HFFc6 (cell line): ENCODE measurements at regions not wholly inside any gene's neighbourhood (a gene's known extent, or its start where the extent isn't known, plus 50 kb on each side); places are given as distances from the start of the nearest gene placed in this dataset.

Source experiments
- DNase-seq: peaks from one replicate; pipeline ENCODE4 v3.0.0-alpha.2; 2018
- H3K27ac Mint-ChIP-seq: 2 replicates; pipeline ENCODE4 v1.8.0; 2020; ENCODE audit warnings: mild to moderate bottlenecking, mixed read lengths
- H3K27me3 Mint-ChIP-seq: 2 replicates; pipeline ENCODE4 v1.8.0; 2021; ENCODE audit warnings: mild to moderate bottlenecking, moderate library complexity, mixed read lengths; ENCODE audit not compliant: insufficient read depth
- H3K36me3 Mint-ChIP-seq: 2 replicates; pipeline ENCODE4 v1.8.0; 2021; ENCODE audit warnings: low read depth, mixed read lengths
- H3K4me1 Mint-ChIP-seq: 2 replicates; pipeline ENCODE4 v1.8.0; 2020; ENCODE audit warnings: low read depth, mixed read lengths
- H3K4me3 Mint-ChIP-seq: 2 replicates; pipeline ENCODE4 v1.8.0; 2020; ENCODE audit warnings: mild to moderate bottlenecking, moderate library complexity, mixed read lengths
- H3K9me3 Mint-ChIP-seq: 2 replicates; pipeline ENCODE4 v1.8.0; 2020; ENCODE audit warnings: mild to moderate bottlenecking, mixed read lengths
- TF ChIP-seq, protein P1 (sequence below): fragments of 200-600 bp; sonication (generic); IDR thresholded peaks from 2 replicates; pipeline ENCODE4 v1.5.0; 2021; ENCODE audit warnings: antibody characterized with exemption, mild to moderate bottlenecking

DNA sequence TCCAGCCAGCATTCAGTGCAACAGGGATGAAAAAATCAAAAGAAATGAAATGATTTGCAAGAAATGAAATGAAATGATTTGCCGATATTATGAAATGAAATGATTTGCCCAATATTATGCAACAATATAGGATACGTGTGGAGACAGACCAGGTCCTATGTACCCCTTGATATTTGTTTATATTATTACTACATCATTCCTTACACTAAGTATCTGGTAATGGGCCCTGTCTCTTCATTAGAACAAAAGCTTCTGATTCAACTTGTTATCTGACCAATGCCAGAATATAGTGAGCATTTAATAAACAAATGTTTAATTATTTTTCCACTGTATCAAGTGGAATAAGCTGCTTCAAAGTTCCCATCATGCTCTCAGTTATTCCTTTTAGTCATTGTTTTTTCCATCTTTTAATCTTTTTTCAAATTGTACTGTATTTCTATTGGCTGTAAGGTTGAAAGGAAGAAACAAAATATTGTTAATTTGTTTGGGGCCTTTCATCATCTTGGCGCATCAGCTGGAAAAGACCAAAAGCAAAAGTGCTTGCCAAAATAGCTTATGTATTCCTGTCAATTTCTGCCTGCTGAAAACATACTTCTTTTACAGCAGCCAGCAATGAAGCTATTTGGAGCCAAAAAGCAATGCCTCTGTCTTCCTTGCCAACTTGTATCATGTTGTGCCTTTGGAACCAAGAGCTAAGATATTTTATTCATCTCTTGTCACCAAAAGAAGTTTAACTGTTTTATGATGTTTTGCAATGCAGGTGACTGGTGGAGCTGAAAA, 2314.9 kb downstream of the LRRC4C start:
- no peaks in the 10 kb centered on the region for H3K4me1 Mint-ChIP-seq
- no peak overlapping the region for H3K27ac Mint-ChIP-seq
- no peak overlapping the region for H3K4me3 Mint-ChIP-seq
- H3K9me3 Mint-ChIP-seq, result peaks cover 24% of the 10 kb centered on the region
- TF ChIP-seq, protein P1, sequence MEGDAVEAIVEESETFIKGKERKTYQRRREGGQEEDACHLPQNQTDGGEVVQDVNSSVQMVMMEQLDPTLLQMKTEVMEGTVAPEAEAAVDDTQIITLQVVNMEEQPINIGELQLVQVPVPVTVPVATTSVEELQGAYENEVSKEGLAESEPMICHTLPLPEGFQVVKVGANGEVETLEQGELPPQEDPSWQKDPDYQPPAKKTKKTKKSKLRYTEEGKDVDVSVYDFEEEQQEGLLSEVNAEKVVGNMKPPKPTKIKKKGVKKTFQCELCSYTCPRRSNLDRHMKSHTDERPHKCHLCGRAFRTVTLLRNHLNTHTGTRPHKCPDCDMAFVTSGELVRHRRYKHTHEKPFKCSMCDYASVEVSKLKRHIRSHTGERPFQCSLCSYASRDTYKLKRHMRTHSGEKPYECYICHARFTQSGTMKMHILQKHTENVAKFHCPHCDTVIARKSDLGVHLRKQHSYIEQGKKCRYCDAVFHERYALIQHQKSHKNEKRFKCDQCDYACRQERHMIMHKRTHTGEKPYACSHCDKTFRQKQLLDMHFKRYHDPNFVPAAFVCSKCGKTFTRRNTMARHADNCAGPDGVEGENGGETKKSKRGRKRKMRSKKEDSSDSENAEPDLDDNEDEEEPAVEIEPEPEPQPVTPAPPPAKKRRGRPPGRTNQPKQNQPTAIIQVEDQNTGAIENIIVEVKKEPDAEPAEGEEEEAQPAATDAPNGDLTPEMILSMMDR, result no peak
- no peaks in the 10 kb centered on the region for H3K27me3 Mint-ChIP-seq
- DNase-seq, result no peak
- no peaks in the 10 kb centered on the region for H3K36me3 Mint-ChIP-seq

DNA sequence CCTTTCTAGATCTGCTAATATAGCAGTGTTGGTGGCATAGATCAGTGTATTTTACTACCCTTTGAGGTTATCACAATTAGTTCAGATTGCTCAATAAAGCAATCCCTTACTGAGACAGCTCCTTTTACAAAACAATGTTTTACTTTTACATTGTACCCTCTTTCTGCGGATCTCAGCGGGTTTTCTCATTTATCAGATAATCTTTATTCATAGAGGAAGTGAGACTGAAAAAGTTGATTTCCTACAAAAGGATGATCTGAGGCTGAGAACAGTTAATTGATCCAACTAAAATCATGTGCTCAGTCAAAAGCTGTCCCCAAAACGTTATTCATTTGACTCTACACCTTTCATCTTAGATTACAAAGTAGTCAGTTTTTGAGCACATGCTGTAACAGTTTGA, 2319.9 kb downstream of the LRRC4C start:
- H3K4me1 Mint-ChIP-seq, result no peaks in the 10 kb centered on the region
- H3K9me3 Mint-ChIP-seq, result peaks cover 32% of the 10 kb centered on the region
- TF ChIP-seq, protein P1, result no peak
- no peak overlapping the region for H3K27ac Mint-ChIP-seq
- H3K4me3 Mint-ChIP-seq, result no peak overlapping the region
- DNase-seq, result no peak
- no peaks in the 10 kb centered on the region for H3K27me3 Mint-ChIP-seq
- no peaks in the 10 kb centered on the region for H3K36me3 Mint-ChIP-seq

DNA sequence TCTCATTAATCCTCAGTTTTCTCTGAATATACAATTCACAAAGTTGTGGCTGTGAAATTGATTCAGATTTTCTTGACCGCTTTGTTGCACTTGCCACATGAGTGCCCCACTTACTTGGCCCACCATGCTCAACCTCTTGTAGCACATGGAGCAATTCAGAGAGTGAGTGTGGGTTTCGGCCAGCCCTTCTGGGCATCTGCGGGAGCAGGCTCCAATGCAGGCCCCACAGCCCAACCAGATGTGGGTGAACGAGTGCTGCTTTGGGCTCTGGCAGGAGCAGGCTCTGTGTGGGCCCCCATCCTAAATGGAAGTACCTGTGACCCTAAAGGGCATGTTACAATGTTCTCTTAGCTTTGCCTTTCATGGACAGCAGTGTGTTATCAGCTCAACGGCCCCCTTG, 2338.6 kb downstream of the LRRC4C start:
- Mint-ChIP-seq H3K36me3 (no peaks in the 10 kb centered on the region; the same call in 1 of the 2 replicates), H3K4me1 (no peaks in the 10 kb centered on the region), H3K9me3 (peaks cover 14% of the 10 kb centered on the region), H3K4me3 (no peak overlapping the region), H3K27me3 (no peaks in the 10 kb centered on the region; the same call in 1 of the 2 replicates), H3K27ac (no peak overlapping the region)
- TF ChIP-seq, protein P1, result no peak
- DNase-seq, result no peak

DNA sequence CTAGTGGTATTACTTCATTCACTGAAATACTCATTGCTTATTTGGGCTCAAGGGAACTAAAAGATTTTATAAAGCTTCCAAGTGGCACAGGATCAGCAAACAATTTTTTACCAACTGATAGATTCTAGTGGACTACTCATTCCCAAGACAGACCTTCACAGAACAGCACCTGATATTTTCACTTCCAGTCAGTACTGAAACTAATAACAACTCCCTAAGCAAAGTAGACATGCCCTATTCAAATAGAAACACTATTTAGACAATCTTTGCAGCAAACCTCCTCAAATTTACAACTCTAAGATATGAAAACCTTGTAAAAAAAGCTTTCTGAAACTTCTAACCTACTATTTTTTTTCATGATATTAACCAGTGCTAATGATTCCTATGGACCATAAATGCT, 2345.8 kb downstream of the LRRC4C start:
- Mint-ChIP-seq H3K4me1 (no peaks in the 10 kb centered on the region), H3K27me3 (no peaks in the 10 kb centered on the region; the same call in 1 of the 2 replicates), H3K27ac (no peak overlapping the region), H3K36me3 (no peaks in the 10 kb centered on the region), H3K9me3 (peaks cover 19% of the 10 kb centered on the region), H3K4me3 (no peak overlapping the region)
- no peak for DNase-seq
- TF ChIP-seq, protein P1, result no peak

DNA sequence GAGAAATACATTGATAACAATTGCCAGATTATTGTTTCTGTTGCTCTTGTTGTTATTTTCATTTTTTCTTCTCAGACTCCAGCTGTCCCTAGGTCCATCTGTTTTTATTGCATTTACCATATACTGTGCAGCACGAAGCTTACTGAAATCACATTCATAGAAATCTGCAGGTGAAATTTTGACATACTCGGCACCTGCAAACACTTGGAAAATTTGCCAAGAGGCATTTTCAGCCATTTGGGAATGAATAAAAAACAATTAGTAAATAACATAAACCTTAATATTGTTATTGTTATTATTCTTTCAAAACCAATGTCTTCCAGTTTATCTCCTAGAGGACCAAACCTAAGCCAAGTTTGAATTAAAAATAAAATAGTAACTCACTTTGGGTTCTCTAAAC, 2357.2 kb downstream of the LRRC4C start:
- Mint-ChIP-seq H3K4me1 (no peaks in the 10 kb centered on the region), H3K27me3 (no peaks in the 10 kb centered on the region; the same call in 1 of the 2 replicates), H3K27ac (no peak overlapping the region), H3K4me3 (no peak overlapping the region), H3K36me3 (peaks cover 7% of the 10 kb centered on the region; the same call in 1 of the 2 replicates), H3K9me3 (peaks cover 49% of the 10 kb centered on the region)
- DNase-seq, result no peak
- TF ChIP-seq, protein P1, result no peak
